ENCODE measurements at regions not wholly inside any gene's neighbourhood (a gene's known extent, or its start where the extent isn't known, plus 50 kb on each side); places are given as distances from the start of the nearest gene placed in this dataset.

DNA sequence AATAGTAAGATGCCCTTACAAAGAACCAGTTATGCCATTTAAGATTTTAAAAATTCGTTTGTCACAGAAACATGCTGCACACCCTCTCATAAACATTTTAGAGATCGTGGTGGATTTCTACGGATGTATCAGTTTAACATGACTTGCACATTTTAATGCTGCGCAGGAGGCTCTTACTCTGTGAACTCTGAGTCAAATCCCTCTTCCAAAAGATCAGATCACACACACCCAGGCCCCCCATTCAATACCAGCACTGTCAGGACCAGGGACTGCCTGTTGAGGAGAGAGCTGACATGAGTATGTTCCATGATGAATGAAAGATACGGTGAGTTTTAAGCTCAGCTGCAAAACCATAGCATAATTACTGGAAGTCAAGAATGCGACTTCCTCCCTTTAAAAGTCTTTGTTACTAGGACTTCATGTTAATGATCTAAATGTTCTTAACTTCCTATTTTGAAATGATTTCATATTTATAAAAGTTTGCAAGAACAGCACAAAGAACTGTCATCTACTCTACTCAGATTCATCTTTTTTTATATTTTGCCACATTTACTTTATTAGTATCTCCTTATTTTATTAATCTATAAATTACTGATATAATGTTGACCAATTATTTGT, 500.2 kb downstream of the GLRX3 start:
- TF ChIP-seq, protein P1, sequence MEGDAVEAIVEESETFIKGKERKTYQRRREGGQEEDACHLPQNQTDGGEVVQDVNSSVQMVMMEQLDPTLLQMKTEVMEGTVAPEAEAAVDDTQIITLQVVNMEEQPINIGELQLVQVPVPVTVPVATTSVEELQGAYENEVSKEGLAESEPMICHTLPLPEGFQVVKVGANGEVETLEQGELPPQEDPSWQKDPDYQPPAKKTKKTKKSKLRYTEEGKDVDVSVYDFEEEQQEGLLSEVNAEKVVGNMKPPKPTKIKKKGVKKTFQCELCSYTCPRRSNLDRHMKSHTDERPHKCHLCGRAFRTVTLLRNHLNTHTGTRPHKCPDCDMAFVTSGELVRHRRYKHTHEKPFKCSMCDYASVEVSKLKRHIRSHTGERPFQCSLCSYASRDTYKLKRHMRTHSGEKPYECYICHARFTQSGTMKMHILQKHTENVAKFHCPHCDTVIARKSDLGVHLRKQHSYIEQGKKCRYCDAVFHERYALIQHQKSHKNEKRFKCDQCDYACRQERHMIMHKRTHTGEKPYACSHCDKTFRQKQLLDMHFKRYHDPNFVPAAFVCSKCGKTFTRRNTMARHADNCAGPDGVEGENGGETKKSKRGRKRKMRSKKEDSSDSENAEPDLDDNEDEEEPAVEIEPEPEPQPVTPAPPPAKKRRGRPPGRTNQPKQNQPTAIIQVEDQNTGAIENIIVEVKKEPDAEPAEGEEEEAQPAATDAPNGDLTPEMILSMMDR (IDR thresholded peaks at IDR 0.05; ENCODE audit: insufficient read depth, missing control alignments), result no peak
- no peak for FAIRE-seq
- no peak for DNase-seq (ENCODE audit: insufficient read length, low spot score)

DNA sequence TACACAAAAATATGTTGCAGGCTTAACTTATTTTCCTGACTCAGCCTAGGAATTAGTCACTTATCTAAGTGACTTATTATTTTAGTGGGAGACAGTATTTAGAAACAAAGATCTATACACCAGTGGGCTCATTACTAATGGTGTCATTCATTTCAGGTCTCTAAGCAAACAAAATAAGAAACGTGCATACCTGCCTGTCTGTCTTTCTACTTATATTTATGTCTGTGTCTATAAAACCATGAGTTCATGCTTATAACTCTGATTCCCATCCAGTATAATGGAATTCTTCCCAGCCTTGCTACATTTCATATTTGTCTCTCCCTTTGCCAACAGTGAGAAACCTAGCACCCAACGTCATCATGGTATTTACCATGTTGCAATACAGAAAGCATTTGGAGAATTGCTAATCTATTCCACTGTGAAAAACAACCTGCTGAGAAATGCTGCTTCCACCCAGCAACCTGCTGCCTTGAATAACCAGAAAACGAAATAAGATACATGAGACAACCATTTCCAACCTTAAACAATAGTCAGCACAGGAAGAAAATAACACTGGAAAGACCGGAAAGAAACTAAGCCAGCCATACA, 501.0 kb downstream of the GLRX3 start:
- TF ChIP-seq, protein P1 (IDR thresholded peaks at IDR 0.05; ENCODE audit: insufficient read depth, missing control alignments), result no peak
- FAIRE-seq (no peak), DNase-seq (ENCODE audit: insufficient read length, low spot score) (no peak)

DNA sequence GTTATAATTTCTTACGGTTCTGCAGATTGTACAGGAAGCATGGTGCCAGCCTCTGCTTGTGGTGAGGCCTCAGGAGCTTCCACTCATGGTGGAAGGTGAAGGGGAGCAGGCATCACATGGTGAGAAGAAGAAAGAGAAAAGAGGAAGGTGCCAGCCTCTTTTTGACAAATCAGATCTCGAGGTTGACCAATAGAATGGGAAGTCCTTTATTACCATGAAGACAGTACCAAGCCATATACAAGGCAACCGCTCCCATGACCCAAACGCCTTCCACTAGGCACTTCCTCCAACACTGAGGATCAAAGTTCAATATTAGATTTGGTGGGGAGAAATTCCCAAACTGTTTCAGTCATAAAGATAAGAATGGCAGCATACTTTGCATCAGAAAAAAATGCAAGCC, 502.8 kb downstream of the GLRX3 start:
- TF ChIP-seq, protein P1 (IDR thresholded peaks at IDR 0.05; ENCODE audit: insufficient read depth, missing control alignments), result no peak
- FAIRE-seq (no peak), DNase-seq (ENCODE audit: insufficient read length, low spot score) (no peak)

DNA sequence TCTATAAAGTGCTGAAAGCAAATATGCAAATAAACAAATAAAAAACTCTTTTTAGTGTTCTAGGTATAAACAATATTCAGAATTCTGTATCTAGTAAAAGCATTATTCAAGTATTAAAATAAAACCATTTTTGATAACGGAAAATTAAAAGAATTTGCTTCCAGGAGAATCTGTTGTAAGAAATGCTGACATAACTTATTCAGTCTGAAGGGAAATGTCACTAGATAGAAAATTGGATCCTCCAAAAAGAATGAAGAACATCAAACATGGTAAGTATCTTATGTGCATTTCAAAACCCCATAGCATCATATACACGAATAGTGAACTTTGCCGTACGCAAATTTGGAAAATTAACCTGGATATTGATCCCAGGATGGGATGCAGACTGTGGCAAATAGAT, 506.7 kb downstream of the GLRX3 start:
- FAIRE-seq (no peak), DNase-seq (ENCODE audit: insufficient read length, low spot score) (no peak)
- TF ChIP-seq, protein P1 (IDR thresholded peaks at IDR 0.05; ENCODE audit: insufficient read depth, missing control alignments), result no peak

DNA sequence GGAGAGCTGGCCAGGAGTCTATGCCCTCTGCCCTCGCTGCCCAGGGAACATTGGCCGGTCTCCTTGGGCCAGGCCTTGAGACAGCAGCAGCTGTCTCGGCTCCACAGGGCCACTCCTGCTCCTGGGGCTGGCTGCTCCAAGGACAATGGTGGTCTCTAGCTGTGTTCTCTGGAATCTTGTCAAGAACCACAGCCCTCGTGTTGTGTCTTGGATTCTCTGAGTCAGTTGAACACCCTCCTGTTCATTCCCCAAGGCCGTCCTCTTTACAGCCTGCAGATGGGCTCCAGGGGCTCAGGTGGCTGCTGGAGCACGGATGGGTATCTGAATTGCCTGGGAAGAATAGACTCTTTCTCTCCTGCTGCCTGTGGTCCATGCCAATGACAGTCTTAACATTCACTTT, 511.1 kb downstream of the GLRX3 start:
- no peak for FAIRE-seq
- TF ChIP-seq, protein P1 (IDR thresholded peaks at IDR 0.05; ENCODE audit: insufficient read depth, missing control alignments), result no peak
- DNase-seq (ENCODE audit: insufficient read length, low spot score), result no peak

DNA sequence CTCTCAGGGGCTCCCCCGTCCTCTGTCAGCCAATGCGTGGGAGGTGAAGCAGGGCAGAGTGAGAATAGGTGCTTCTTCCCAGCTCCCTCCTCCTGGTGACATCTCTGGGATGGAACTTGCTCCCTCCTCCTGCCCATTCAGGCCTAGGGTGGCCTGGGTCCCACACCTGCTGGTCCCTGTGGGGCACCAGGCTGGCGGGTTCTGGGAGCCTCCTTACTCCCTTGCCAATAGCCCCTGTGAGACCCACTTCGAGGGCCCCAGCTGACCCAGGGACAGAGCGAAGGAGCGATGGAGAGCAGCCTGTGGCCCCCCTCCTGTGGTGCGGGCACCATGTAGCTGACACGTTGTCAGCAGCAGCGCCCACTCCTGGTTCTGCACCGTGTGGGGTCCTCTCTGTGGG, 512.6 kb downstream of the GLRX3 start:
- no peak for FAIRE-seq
- TF ChIP-seq, protein P1 (IDR thresholded peaks at IDR 0.05; ENCODE audit: insufficient read depth, missing control alignments), result no peak
- DNase-seq (ENCODE audit: insufficient read length, low spot score), result no peak

DNA sequence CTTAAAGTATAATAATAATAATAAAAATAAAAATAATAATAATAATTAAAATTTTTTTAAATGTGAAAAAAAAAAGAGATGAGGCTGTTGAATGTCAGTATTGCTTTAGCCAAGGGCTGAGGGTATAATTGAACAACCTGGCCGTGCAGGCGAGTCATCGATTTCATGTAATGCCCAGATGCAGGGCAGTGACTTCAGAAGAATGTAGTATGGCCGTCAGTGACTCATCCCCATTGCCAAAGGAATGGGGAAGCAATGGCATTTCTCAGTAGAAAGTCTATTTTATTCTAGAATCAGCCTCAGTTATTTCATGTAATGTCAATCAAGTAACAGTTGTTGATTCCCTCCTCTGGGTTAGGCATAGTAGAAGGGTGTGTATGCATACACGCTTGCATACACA, 516.4 kb downstream of the GLRX3 start:
- no peak for DNase-seq (ENCODE audit: insufficient read length, low spot score)
- TF ChIP-seq, protein P1 (IDR thresholded peaks at IDR 0.05; ENCODE audit: insufficient read depth, missing control alignments), result no peak
- no peak for FAIRE-seq

Data from D721Med (cell line).